ENCODE measurements at regions not wholly inside any gene's neighbourhood (a gene's known extent, or its start where the extent isn't known, plus 50 kb on each side); places are given as distances from the start of the nearest gene placed in this dataset.

GRCh38 chr18:47574966-47575365, 323.5 kb upstream of the SKOR2 start:
- Histone ChIP-seq H3K4me3 (ENCODE audit: control insufficient read depth in 1 of 2, extremely low read depth in 1 of 2, low read length in 1 of 2) (no peak overlapping the region), H3K36me3 (ENCODE audit: control insufficient read depth in 2 of 2, extremely low read depth in 1 of 2, insufficient read depth in 1 of 2, low read length in 1 of 2) (no peaks in the 10 kb centered on the region), H3K27me3 (replicated peaks in 1 of 2; ENCODE audit: control insufficient read depth in 2 of 2, extremely low read depth in 1 of 2, insufficient read depth in 2 of 2, low read length in 1 of 2) (peaks cover 0 to 7% of the 10 kb centered on the region in 2 experiments), H3K4me1 (ENCODE audit: control insufficient read depth in 1 of 2, extremely low read depth in 1 of 2, insufficient read depth in 2 of 2, low read length in 2 of 2) (no peaks in the 10 kb centered on the region), H3K27ac (ENCODE audit: low read length) (no peak overlapping the region), H3K9me3 (no peaks in the 10 kb centered on the region)
- ATAC-seq (replicated peaks in 1 of 4) (no peak), DNase-seq (no peak)
- H3K4me1 Mint-ChIP-seq, result no peaks in the 10 kb centered on the region
- H3K4me3 Mint-ChIP-seq, result no peak overlapping the region
- no peak overlapping the region for H3K27ac Mint-ChIP-seq
- POLR2A ChIA-PET, result no interaction called here
- no peaks in the 10 kb centered on the region for H3K36me3 Mint-ChIP-seq
- peaks cover 3 to 11% of the 10 kb centered on the region in 2 donors for H3K27me3 Mint-ChIP-seq
- CTCF ChIA-PET, result interaction anchor here in 1 of 2 donors (1.1 kb wide), 1 partner anchor 18 kb away, joined by 10 read pairs; no protein-coding TSS in a partner anchor
- 88% methylated on average over 1 of the region's 6 CpGs for WGBS (ENCODE audit: insufficient coverage)
- H3K9me3 Mint-ChIP-seq, result no peaks in the 10 kb centered on the region

GRCh38 chr18:47571957-47572356, 320.5 kb upstream of the SKOR2 start:
- Mint-ChIP-seq H3K27me3 (peaks cover 7 to 10% of the 10 kb centered on the region in 2 donors), H3K4me3 (no peak overlapping the region), H3K27ac (no peak overlapping the region), H3K4me1 (no peaks in the 10 kb centered on the region), H3K9me3 (no peaks in the 10 kb centered on the region), H3K36me3 (no peaks in the 10 kb centered on the region)
- DNase-seq, result no peak
- no peaks in the 10 kb centered on the region for H3K36me3 ChIP-seq (ENCODE audit: control insufficient read depth in 2 of 2, extremely low read depth in 1 of 2, insufficient read depth in 1 of 2, low read length in 1 of 2)
- H3K4me1 ChIP-seq (ENCODE audit: control insufficient read depth in 1 of 2, extremely low read depth in 1 of 2, insufficient read depth in 2 of 2, low read length in 2 of 2), result no peaks in the 10 kb centered on the region
- ATAC-seq (replicated peaks in 1 of 4), result no peak
- 75% methylated on average over 3 of the region's 3 CpGs for WGBS (ENCODE audit: insufficient coverage)
- H3K27ac ChIP-seq (ENCODE audit: low read length), result no peak overlapping the region
- no peaks in the 10 kb centered on the region for H3K9me3 ChIP-seq
- H3K4me3 ChIP-seq (ENCODE audit: control insufficient read depth in 1 of 2, extremely low read depth in 1 of 2, low read length in 1 of 2), result no peak overlapping the region
- ChIA-PET POLR2A (no interaction called here), CTCF (no interaction called here)
- H3K27me3 ChIP-seq (replicated peaks in 1 of 2; ENCODE audit: control insufficient read depth in 2 of 2, extremely low read depth in 1 of 2, insufficient read depth in 2 of 2, low read length in 1 of 2), result peaks cover 0 to 10% of the 10 kb centered on the region in 2 experiments

GRCh38 chr18:47566809-47567208, 315.3 kb upstream of the SKOR2 start:
- Histone ChIP-seq H3K9me3 (no peaks in the 10 kb centered on the region), H3K36me3 (ENCODE audit: control insufficient read depth in 2 of 2, extremely low read depth in 1 of 2, insufficient read depth in 1 of 2, low read length in 1 of 2) (no peaks in the 10 kb centered on the region), H3K4me1 (ENCODE audit: control insufficient read depth in 1 of 2, extremely low read depth in 1 of 2, insufficient read depth in 2 of 2, low read length in 2 of 2) (no peaks in the 10 kb centered on the region), H3K27me3 (replicated peaks in 1 of 2; ENCODE audit: control insufficient read depth in 2 of 2, extremely low read depth in 1 of 2, insufficient read depth in 2 of 2, low read length in 1 of 2) (peaks cover 0 to 5% of the 10 kb centered on the region in 2 experiments), H3K27ac (ENCODE audit: low read length) (no peak overlapping the region), H3K4me3 (ENCODE audit: control insufficient read depth in 1 of 2, extremely low read depth in 1 of 2, low read length in 1 of 2) (no peak overlapping the region)
- DNase-seq (no peak), ATAC-seq (replicated peaks in 1 of 4) (no peak)
- no peaks in the 10 kb centered on the region for H3K4me1 Mint-ChIP-seq
- ChIA-PET POLR2A (no interaction called here), CTCF (no interaction called here)
- H3K27ac Mint-ChIP-seq, result no peak overlapping the region
- H3K9me3 Mint-ChIP-seq, result peaks cover 0 to 8% (median 7%) of the 10 kb centered on the region in 3 donors
- no peak overlapping the region for H3K4me3 Mint-ChIP-seq
- WGBS (ENCODE audit: insufficient coverage), result 100% methylated on average over 1 of the region's 1 CpG
- no peaks in the 10 kb centered on the region for H3K36me3 Mint-ChIP-seq
- H3K27me3 Mint-ChIP-seq, result peaks cover 9 to 10% of the 10 kb centered on the region in 2 donors

GRCh38 chr18:47560723-47561715, 309.6 kb upstream of the SKOR2 start:
- Histone ChIP-seq H3K36me3 (ENCODE audit: control insufficient read depth in 2 of 2, extremely low read depth in 1 of 2, insufficient read depth in 1 of 2, low read length in 1 of 2) (no peaks in the 10 kb centered on the region), H3K27me3 (replicated peaks in 1 of 2; ENCODE audit: control insufficient read depth in 2 of 2, extremely low read depth in 1 of 2, insufficient read depth in 2 of 2, low read length in 1 of 2) (peaks cover 0 to 18% of the 10 kb centered on the region in 2 experiments), H3K27ac (ENCODE audit: low read length) (no peak overlapping the region), H3K4me1 (ENCODE audit: control insufficient read depth in 1 of 2, extremely low read depth in 1 of 2, insufficient read depth in 2 of 2, low read length in 2 of 2) (no peaks in the 10 kb centered on the region), H3K4me3 (ENCODE audit: control insufficient read depth in 1 of 2, extremely low read depth in 1 of 2, low read length in 1 of 2) (no peak overlapping the region), H3K9me3 (no peaks in the 10 kb centered on the region)
- H3K4me1 Mint-ChIP-seq, result peaks cover 0 to 6% (median 0%) of the 10 kb centered on the region in 3 donors
- 61% methylated on average over 10 of the region's 17 CpGs for WGBS (ENCODE audit: insufficient coverage)
- peaks cover 30 to 39% of the 10 kb centered on the region in 2 donors for H3K27me3 Mint-ChIP-seq
- POLR2A ChIA-PET, result no interaction called here
- no peaks in the 10 kb centered on the region for H3K36me3 Mint-ChIP-seq
- DNase-seq (no peak), ATAC-seq (replicated peaks in 1 of 4) (no peak)
- no peak overlapping the region for H3K27ac Mint-ChIP-seq
- H3K9me3 Mint-ChIP-seq, result peaks cover 0 to 8% (median 7%) of the 10 kb centered on the region in 3 donors
- CTCF ChIA-PET, result no interaction called here
- no peak overlapping the region for H3K4me3 Mint-ChIP-seq

- POLR2A ChIA-PET, result no interaction called here
- WGBS (ENCODE audit: insufficient coverage), result no CpG with 5 or more reads among the region's 4 CpGs
Measured at GRCh38 chr18:47558110-47558750, 306.8 kb upstream of the SKOR2 start.

GRCh38 chr18:47557160-47557559, 305.7 kb upstream of the SKOR2 start:
- Mint-ChIP-seq H3K4me1 (peaks cover 0 to 6% (median 0%) of the 10 kb centered on the region in 3 donors), H3K27ac (no peak overlapping the region), H3K9me3 (no peaks in the 10 kb centered on the region), H3K27me3 (peaks cover 26 to 39% of the 10 kb centered on the region in 2 donors), H3K36me3 (no peaks in the 10 kb centered on the region), H3K4me3 (no peak overlapping the region)
- ChIA-PET POLR2A (no interaction called here), CTCF (no interaction called here)
- DNase-seq (no peak), ATAC-seq (replicated peaks in 1 of 4) (no peak)
- no peaks in the 10 kb centered on the region for H3K36me3 ChIP-seq (ENCODE audit: control insufficient read depth in 2 of 2, extremely low read depth in 1 of 2, insufficient read depth in 1 of 2, low read length in 1 of 2)
- WGBS (ENCODE audit: insufficient coverage), result 76% methylated on average over 7 of the region's 7 CpGs
- no peak overlapping the region for H3K4me3 ChIP-seq (ENCODE audit: control insufficient read depth in 1 of 2, extremely low read depth in 1 of 2, low read length in 1 of 2)
- no peaks in the 10 kb centered on the region for H3K4me1 ChIP-seq (ENCODE audit: control insufficient read depth in 1 of 2, extremely low read depth in 1 of 2, insufficient read depth in 2 of 2, low read length in 2 of 2)
- H3K27ac ChIP-seq (ENCODE audit: low read length), result no peak overlapping the region
- H3K27me3 ChIP-seq (replicated peaks in 1 of 2; ENCODE audit: control insufficient read depth in 2 of 2, extremely low read depth in 1 of 2, insufficient read depth in 2 of 2, low read length in 1 of 2), result peaks cover 0 to 21% of the 10 kb centered on the region in 2 experiments
- no peaks in the 10 kb centered on the region for H3K9me3 ChIP-seq

More at GRCh38 chr18:47558110-47558750, 306.8 kb upstream of the SKOR2 start:
- Histone ChIP-seq H3K27me3 (replicated peaks in 1 of 2; ENCODE audit: control insufficient read depth in 2 of 2, extremely low read depth in 1 of 2, insufficient read depth in 2 of 2, low read length in 1 of 2) (peaks cover 0 to 21% of the 10 kb centered on the region in 2 experiments), H3K4me1 (ENCODE audit: control insufficient read depth in 1 of 2, extremely low read depth in 1 of 2, insufficient read depth in 2 of 2, low read length in 2 of 2) (no peaks in the 10 kb centered on the region), H3K9me3 (no peaks in the 10 kb centered on the region), H3K36me3 (ENCODE audit: control insufficient read depth in 2 of 2, extremely low read depth in 1 of 2, insufficient read depth in 1 of 2, low read length in 1 of 2) (no peaks in the 10 kb centered on the region), H3K27ac (ENCODE audit: low read length) (no peak overlapping the region), H3K4me3 (ENCODE audit: control insufficient read depth in 1 of 2, extremely low read depth in 1 of 2, low read length in 1 of 2) (no peak overlapping the region)
- peaks cover 30 to 39% of the 10 kb centered on the region in 2 donors for H3K27me3 Mint-ChIP-seq
- ATAC-seq (replicated peaks in 1 of 4), result no peak
- H3K27ac Mint-ChIP-seq, result no peak overlapping the region
- no peak overlapping the region for H3K4me3 Mint-ChIP-seq
- no peak for DNase-seq
- no peaks in the 10 kb centered on the region for H3K9me3 Mint-ChIP-seq
- peaks cover 0 to 6% (median 0%) of the 10 kb centered on the region in 3 donors for H3K4me1 Mint-ChIP-seq
- CTCF ChIA-PET, result no interaction called here
- no peaks in the 10 kb centered on the region for H3K36me3 Mint-ChIP-seq
